ENCODE measurements at regions not wholly inside any gene's neighbourhood (a gene's known extent, or its start where the extent isn't known, plus 50 kb on each side); places are given as distances from the start of the nearest gene placed in this dataset.

GRCh38 chr4:14504162-14504561 is 498.1 kb upstream of the CPEB2 start:
- DNase-seq = no peak

- no peak for DNase-seq
Observed at GRCh38 chr4:14513471-14513870, 488.8 kb upstream of the CPEB2 start.

- no peak for DNase-seq
Observed at GRCh38 chr4:14515556-14515955, 486.7 kb upstream of the CPEB2 start.

GRCh38 chr4:14518136-14518535 is 484.1 kb upstream of the CPEB2 start:
- no peak for DNase-seq

- no peak for DNase-seq
Observed at GRCh38 chr4:14520171-14520570, 482.1 kb upstream of the CPEB2 start.

- DNase-seq = no peak
Observed at GRCh38 chr4:14524276-14524675, 478.0 kb upstream of the CPEB2 start.

GRCh38 chr4:14528918-14529317 is 473.4 kb upstream of the CPEB2 start:
- no peak for DNase-seq

- DNase-seq = no peak
Observed at GRCh38 chr4:14529653-14530052, 472.6 kb upstream of the CPEB2 start.

GRCh38 chr4:14532436-14532835 is 469.8 kb upstream of the CPEB2 start:
- no peak for DNase-seq

- DNase-seq = no peak
Observed at GRCh38 chr4:14539246-14539645, 463.0 kb upstream of the CPEB2 start.

- no peak for DNase-seq
Observed at GRCh38 chr4:14545163-14545562, 457.1 kb upstream of the CPEB2 start.

GRCh38 chr4:14545807-14546206 is 456.5 kb upstream of the CPEB2 start:
- no peak for DNase-seq

GRCh38 chr4:14552119-14552518 is 450.2 kb upstream of the CPEB2 start:
- no peak for DNase-seq

GRCh38 chr4:14559646-14560045 is 442.6 kb upstream of the CPEB2 start:
- no peak for DNase-seq

GRCh38 chr4:14560577-14560976 is 441.7 kb upstream of the CPEB2 start:
- DNase-seq = no peak

GRCh38 chr4:14562901-14563300 is 439.4 kb upstream of the CPEB2 start:
- no peak for DNase-seq

GRCh38 chr4:14564281-14564680 is 438.0 kb upstream of the CPEB2 start:
- no peak for DNase-seq

- DNase-seq = no peak
Observed at GRCh38 chr4:14566518-14566917, 435.8 kb upstream of the CPEB2 start.

- DNase-seq = no peak
Observed at GRCh38 chr4:14568351-14568750, 433.9 kb upstream of the CPEB2 start.

GRCh38 chr4:14575289-14575688 is 427.0 kb upstream of the CPEB2 start:
- no peak for DNase-seq

GRCh38 chr4:14575919-14576318 is 426.4 kb upstream of the CPEB2 start:
- no peak for DNase-seq

GRCh38 chr4:14580061-14580460 is 422.2 kb upstream of the CPEB2 start:
- no peak for DNase-seq

GRCh38 chr4:14581741-14582140 is 420.5 kb upstream of the CPEB2 start:
- DNase-seq = no peak

GRCh38 chr4:14582677-14583076 is 419.6 kb upstream of the CPEB2 start:
- DNase-seq = no peak

- no peak for DNase-seq
Observed at GRCh38 chr4:14583331-14583730, 418.9 kb upstream of the CPEB2 start.

- no peak for DNase-seq
Observed at GRCh38 chr4:14583752-14584151, 418.5 kb upstream of the CPEB2 start.
